GM12892 (cell line): ENCODE measurements at regions not wholly inside any gene's neighbourhood (a gene's known extent, or its start where the extent isn't known, plus 50 kb on each side); places are given as distances from the start of the nearest gene placed in this dataset.

Experiments
- POLR2A ChIP-seq: IDR thresholded peaks from 2 replicates; pipeline ENCODE4 v1.6.1; 2011; ENCODE audit warnings: low read depth, low read length, control low read depth
- POLR2AphosphoS5 ChIP-seq: IDR thresholded peaks from 2 replicates; pipeline ENCODE4 v1.6.1; 2011; ENCODE audit warnings: low read depth, low read length, control low read depth
- TAF1 ChIP-seq: IDR thresholded peaks from 2 replicates; pipeline ENCODE4 v1.6.1; 2011; ENCODE audit warnings: low read depth, mild to moderate bottlenecking, control low read depth, low read length, borderline replicate concordance

- TF ChIP-seq POLR2A (no peak), POLR2AphosphoS5 (no peak), TAF1 (no peak)
Observed at GRCh38 chr14:94713115-94713514, 56.8 kb downstream of the GSC start.
